ENCODE measurements at regions not wholly inside any gene's neighbourhood (a gene's known extent, or its start where the extent isn't known, plus 50 kb on each side); places are given as distances from the start of the nearest gene placed in this dataset.

DNA sequence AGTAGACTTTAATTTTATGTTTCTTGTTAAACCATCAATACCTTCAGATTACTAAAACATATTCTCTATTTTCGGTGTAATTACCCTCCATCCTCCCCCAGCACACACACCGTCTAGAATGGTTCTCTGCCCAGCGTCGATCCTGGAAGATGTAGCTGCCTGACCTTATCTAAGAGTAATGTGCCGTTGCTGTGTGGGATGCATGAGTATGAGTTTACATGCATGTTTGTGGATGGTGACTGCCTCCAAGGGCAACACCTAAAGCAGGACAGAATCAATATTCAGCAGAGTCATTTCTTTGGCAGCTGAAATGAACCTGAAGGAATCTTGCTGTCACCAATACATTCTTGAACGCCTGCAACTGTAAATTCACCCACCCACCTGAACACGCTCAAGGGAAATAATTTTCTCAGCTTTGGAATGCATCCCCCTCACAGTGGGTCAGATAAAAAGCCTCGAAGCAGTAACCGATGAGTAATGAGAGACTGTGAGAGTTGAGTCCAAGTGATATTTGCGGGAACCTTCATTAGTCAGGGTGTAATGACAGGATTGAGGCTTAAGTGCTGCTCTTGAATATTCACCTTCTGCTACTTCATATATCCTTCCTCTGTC, 155.8 kb upstream of the RND3 start:
- CTCF ChIA-PET = interaction anchor here (0.5 kb wide), 1 partner anchor 297 kb away, joined by 4 read pairs; no protein-coding TSS in a partner anchor
- H3K9me3 Mint-ChIP-seq (ENCODE audit: unreplicated experiment) = no peaks in the 10 kb centered on the region
- no peak for DNase-seq
- no peak overlapping the region for H3K4me3 Mint-ChIP-seq (ENCODE audit: unreplicated experiment)
- H3K36me3 Mint-ChIP-seq (ENCODE audit: insufficient read depth, unreplicated experiment) = no peaks in the 10 kb centered on the region
- TF ChIP-seq, protein P1, sequence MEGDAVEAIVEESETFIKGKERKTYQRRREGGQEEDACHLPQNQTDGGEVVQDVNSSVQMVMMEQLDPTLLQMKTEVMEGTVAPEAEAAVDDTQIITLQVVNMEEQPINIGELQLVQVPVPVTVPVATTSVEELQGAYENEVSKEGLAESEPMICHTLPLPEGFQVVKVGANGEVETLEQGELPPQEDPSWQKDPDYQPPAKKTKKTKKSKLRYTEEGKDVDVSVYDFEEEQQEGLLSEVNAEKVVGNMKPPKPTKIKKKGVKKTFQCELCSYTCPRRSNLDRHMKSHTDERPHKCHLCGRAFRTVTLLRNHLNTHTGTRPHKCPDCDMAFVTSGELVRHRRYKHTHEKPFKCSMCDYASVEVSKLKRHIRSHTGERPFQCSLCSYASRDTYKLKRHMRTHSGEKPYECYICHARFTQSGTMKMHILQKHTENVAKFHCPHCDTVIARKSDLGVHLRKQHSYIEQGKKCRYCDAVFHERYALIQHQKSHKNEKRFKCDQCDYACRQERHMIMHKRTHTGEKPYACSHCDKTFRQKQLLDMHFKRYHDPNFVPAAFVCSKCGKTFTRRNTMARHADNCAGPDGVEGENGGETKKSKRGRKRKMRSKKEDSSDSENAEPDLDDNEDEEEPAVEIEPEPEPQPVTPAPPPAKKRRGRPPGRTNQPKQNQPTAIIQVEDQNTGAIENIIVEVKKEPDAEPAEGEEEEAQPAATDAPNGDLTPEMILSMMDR (IDR thresholded peaks at IDR 0.05; ENCODE audit: insufficient read depth in 1 of 2, low read depth in 1 of 2, low read length in 1 of 2, severe bottlenecking in 1 of 2, unreplicated experiment in 1 of 2) = no peak
- no peaks in the 10 kb centered on the region for H3K27me3 ChIP-seq (replicated peaks; ENCODE audit: control insufficient read depth, insufficient read depth, low read length)
- POLR2A ChIA-PET = no interaction called here
- no peaks in the 10 kb centered on the region for H3K27me3 Mint-ChIP-seq (ENCODE audit: insufficient read depth, unreplicated experiment)
- intact Hi-C loops (cut with micrococcal nuclease; ENCODE audit: unreplicated experiment) = loop anchor here (10.0 kb wide), 1 partner anchor 412 kb away; no protein-coding TSS in a partner anchor
- no peaks in the 10 kb centered on the region for H3K36me3 ChIP-seq (ENCODE audit: control insufficient read depth, insufficient read depth, low read length)
- no TSS peak for BruUV-seq (replicated peaks)
- peaks cover 22% of the 10 kb centered on the region for H3K4me1 ChIP-seq
- H3K9me3 ChIP-seq = no peaks in the 10 kb centered on the region
- no peak overlapping the region for H3K27ac Mint-ChIP-seq (ENCODE audit: unreplicated experiment)
- H3K4me1 Mint-ChIP-seq (ENCODE audit: low read depth, unreplicated experiment) = peaks cover 21% of the 10 kb centered on the region
- H3K4me3 ChIP-seq (ENCODE audit: low read depth, low read length) = no peak overlapping the region

DNA sequence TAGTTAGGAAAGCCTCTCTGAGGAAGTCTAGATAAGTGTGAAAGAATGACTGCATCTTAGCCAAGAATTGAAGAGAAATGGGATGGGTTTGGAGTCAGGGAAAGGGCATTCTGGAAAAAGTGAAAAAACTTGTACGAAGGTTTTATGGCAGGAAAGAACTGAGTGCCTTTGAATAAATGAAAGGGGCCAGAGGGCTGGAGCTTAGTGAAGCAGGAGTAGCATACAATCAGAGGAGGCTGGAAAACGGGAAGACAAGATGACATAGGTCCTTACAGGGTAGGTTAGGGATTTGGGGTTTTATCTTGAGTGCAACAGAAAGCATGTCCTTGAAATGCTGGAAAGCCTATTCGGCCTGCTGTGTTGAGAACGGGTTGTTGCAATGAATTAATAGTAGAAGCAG, 152.6 kb upstream of the RND3 start:
- Mint-ChIP-seq H3K36me3 (ENCODE audit: insufficient read depth, unreplicated experiment) (no peaks in the 10 kb centered on the region), H3K27me3 (ENCODE audit: insufficient read depth, unreplicated experiment) (no peaks in the 10 kb centered on the region), H3K4me1 (ENCODE audit: low read depth, unreplicated experiment) (peaks cover 14% of the 10 kb centered on the region), H3K4me3 (ENCODE audit: unreplicated experiment) (no peak overlapping the region), H3K27ac (ENCODE audit: unreplicated experiment) (no peak overlapping the region), H3K9me3 (ENCODE audit: unreplicated experiment) (no peaks in the 10 kb centered on the region)
- TF ChIP-seq, protein P1 (IDR thresholded peaks at IDR 0.05; ENCODE audit: insufficient read depth in 1 of 2, low read depth in 1 of 2, low read length in 1 of 2, severe bottlenecking in 1 of 2, unreplicated experiment in 1 of 2) = no peak
- DNase-seq = no peak
- H3K9me3 ChIP-seq = no peaks in the 10 kb centered on the region
- no TSS peak for BruUV-seq (replicated peaks)
- ChIA-PET POLR2A (no interaction called here), CTCF (no interaction called here)
- H3K27me3 ChIP-seq (replicated peaks; ENCODE audit: control insufficient read depth, insufficient read depth, low read length) = no peaks in the 10 kb centered on the region
- no peaks in the 10 kb centered on the region for H3K36me3 ChIP-seq (ENCODE audit: control insufficient read depth, insufficient read depth, low read length)
- 0 out of 2 replicates have a peak, but pooled peaks cover 8% of the 10 kb centered on the region for H3K4me1 ChIP-seq
- H3K4me3 ChIP-seq (ENCODE audit: low read depth, low read length) = no peak overlapping the region
- intact Hi-C loops (cut with micrococcal nuclease; ENCODE audit: unreplicated experiment) = loop anchor here (10.0 kb wide), 1 partner anchor 415 kb away; no protein-coding TSS in a partner anchor

DNA sequence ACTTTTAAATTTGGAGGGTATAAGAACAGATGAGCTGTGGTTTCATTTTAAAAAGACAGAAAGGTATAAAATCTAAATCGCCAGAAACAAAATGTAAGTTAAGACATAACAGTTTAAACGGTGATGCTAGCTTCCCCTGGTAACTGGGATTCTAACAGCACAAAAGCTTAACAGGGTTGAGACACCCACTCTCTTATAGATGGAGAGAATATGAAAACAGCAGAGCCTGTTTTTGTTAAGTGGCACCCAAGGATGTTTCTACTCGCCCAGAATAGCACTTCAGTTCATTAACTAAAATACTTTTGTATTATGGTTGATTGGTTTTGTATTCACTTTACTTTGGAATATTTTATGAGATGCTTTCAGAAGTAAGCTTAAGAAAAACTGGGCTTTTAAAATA, 151.9 kb upstream of the RND3 start:
- H3K4me1 Mint-ChIP-seq (ENCODE audit: low read depth, unreplicated experiment) = peaks cover 14% of the 10 kb centered on the region
- no peaks in the 10 kb centered on the region for H3K27me3 Mint-ChIP-seq (ENCODE audit: insufficient read depth, unreplicated experiment)
- intact Hi-C loops (cut with micrococcal nuclease; ENCODE audit: unreplicated experiment) = no loop called here
- CTCF ChIA-PET = no interaction called here
- TF ChIP-seq, protein P1 (IDR thresholded peaks at IDR 0.05; ENCODE audit: insufficient read depth in 1 of 2, low read depth in 1 of 2, low read length in 1 of 2, severe bottlenecking in 1 of 2, unreplicated experiment in 1 of 2) = no peak
- H3K27me3 ChIP-seq (replicated peaks; ENCODE audit: control insufficient read depth, insufficient read depth, low read length) = no peaks in the 10 kb centered on the region
- H3K4me3 ChIP-seq (ENCODE audit: low read depth, low read length) = no peak overlapping the region
- POLR2A ChIA-PET = no interaction called here
- no peaks in the 10 kb centered on the region for H3K36me3 ChIP-seq (ENCODE audit: control insufficient read depth, insufficient read depth, low read length)
- no peaks in the 10 kb centered on the region for H3K9me3 ChIP-seq
- no peak overlapping the region for H3K4me3 Mint-ChIP-seq (ENCODE audit: unreplicated experiment)
- H3K27ac Mint-ChIP-seq (ENCODE audit: unreplicated experiment) = no peak overlapping the region
- H3K4me1 ChIP-seq = 0 out of 2 replicates have a peak, but pooled peaks cover 6% of the 10 kb centered on the region
- BruUV-seq (replicated peaks) = no TSS peak
- H3K9me3 Mint-ChIP-seq (ENCODE audit: unreplicated experiment) = no peaks in the 10 kb centered on the region
- no peaks in the 10 kb centered on the region for H3K36me3 Mint-ChIP-seq (ENCODE audit: insufficient read depth, unreplicated experiment)
- DNase-seq = no peak
